ENCODE measurements at regions not wholly inside any gene's neighbourhood (a gene's known extent, or its start where the extent isn't known, plus 50 kb on each side); places are given as distances from the start of the nearest gene placed in this dataset.

DNA sequence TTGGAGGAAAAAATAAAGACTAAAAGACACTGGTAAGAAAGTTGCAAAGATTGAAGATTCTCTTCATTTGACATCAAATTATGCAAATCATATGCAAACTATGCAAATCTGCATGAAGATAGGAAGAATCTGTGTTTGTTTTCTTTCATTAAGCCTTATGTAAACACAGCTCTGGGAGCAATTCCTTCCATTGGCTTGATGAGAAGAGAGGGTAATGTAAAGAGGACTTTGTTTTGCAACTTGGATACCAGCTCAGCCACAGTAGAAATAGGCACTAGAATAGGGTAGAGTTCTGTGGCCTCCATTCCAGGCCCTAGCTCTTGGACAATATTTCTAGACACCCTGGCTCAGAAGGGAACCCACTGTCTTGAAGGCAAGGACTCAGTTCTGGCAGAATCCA lies 388.4 kb upstream of the RASGEF1B start:
- no peak for DNase-seq

DNA sequence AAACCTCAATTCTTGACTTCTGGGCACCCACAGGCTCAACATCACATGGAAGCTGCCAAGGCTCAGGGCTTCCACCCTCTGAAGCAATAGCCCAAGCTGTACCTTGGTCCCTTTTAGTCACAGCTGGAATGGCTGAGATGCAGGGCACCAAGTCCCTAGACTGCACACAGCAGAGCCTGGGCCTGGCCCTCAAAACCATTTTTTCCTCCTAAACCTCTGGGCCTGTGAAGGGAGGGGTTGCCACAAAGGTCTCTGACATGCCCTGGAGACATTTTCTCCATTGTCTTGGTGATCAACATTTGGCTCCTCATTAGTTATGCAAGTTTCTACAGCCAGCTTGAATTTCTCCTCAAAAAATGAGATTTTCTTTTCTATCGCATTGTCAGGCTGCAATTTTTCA lies 382.7 kb upstream of the RASGEF1B start:
- no peak for DNase-seq

DNA sequence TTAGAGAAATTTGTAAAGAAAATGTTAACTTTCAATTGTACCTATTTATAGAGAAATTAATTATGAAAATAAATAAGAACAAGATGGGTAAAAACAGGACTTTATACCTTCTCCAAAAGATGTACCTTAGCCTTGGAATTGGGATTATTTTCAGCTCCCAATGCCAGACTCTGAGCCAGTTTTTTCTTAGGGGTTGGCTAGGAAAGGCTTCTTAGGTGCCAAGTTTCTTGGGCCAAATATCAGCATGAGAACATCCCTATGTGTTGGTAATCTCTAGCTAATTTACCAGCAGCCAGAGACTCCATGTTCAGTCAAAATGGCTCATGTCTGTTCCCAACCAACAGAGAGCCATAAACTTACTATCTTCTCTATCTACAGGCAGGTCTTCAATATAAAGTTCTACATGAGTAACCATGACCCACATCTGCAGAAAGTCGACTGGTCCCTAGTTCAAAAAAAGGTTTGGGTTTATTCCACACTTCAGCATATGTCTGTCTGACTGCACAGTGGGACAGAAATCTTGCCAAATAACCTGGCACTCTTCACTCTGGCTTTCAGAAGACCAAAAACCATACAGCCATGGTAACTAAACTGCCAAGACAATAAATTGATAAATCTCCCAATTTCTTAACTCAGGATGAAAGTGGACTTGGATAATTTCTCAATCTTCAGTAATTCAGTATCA lies 380.5 kb upstream of the RASGEF1B start:
- DNase-seq, result no peak

DNA sequence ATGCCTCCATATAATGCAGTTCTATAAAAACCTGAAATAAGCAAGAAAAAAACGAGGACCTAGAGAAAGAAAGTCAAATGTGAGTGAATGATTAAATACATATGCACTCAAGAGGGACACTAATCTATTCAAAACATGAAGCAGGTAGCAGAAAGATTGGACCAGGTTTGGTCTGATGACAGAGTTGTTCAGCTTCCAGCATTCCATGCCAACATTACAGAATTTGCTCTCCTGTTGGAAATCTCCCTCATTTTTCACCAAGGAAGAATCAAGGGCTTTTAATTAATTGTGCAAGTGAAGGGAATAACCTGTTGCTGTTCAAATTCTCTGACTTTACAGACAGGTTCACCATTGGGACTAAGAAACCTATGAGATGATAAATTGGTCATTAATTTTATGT lies 379.0 kb upstream of the RASGEF1B start:
- DNase-seq, result no peak

DNA sequence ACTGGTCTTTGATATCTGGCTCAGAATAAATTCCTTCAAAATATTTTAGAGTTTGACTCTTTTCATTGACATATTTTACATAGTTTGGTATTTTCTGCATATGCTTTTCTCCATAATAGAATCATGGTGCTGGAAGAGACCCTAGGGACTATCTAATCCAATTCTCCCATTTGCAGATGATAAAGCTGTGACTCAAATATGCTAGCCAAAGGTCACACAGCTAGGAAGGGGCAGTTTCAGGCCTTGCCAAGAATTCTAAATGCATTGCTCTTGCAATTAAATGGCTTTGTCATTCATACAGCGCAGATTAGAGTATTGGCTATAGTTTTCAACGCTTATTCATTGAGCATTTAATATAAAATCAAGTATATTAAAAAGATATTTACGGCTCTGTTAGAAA lies 374.1 kb upstream of the RASGEF1B start:
- no peak for DNase-seq

DNA sequence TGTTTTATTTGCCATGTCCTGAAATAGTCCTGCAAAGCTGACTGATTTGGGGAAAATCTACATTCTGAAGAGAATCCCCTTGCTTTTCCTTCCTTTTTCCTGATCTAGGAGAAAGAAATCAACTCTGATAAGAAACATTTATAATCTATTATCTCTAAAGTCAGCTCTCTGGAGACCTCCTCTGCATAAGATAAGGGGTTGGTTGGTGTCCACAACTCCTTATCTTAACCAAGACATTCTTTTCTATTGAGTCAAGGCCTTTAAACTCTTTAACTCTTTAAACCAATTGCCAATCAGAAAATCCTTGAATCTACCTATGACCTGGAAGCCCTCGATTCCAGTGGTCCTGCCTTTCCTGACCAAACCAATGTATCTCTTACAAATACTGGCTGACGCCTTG lies 373.6 kb upstream of the RASGEF1B start:
- no peak for DNase-seq

DNA sequence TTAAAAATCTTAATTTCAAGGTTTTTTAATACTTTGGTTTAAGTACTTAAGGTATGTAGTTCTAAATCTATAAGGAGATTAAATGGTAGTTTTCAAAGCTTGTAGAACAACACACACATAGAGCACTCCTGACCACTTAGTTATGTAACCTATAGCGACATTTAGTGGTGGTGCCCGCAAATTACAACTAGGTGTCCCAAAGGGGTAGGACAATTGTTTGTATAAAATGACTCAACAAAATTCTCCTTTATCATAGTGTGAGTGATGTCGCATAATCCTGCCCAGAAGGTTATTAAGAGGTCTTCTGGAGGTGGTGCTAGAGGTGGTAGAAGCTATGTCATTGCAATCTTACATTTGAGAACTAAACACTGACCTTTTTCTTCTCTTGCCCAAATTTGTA lies 373.0 kb upstream of the RASGEF1B start:
- peak; percentile 45 to 64 for DNase-seq

DNA sequence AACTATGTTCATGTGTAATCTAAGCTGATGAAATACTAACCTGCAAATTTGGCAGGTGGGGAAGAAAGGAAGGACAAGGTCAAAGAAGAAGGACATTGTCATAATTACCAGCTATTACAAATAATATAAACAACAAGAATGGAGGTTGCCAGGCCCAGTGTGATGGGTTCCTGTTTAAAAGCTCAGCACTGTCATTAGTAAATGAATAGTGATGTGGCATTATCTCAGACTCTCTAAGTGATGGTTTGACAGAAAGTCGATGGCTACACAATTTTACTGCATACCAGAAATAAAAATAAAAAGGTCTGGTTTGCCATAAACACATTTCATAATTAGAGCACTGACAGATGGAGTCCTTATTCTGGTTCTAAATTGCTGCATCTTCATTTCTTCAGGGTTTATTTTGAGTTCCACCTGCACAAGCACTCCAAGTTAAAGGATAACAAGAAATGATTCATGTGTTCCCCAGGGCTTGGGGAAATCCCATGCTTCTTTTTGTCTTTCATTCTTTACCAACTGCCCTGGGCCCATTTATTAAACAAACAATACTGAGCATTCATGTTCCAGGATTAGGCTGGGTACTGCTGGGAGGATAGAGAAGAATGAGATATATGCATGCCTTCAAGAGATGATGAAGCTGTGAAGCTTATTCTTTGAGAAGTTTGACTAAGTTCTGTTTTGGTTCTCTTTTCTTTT lies 367.8 kb upstream of the RASGEF1B start:
- DNase-seq, result no peak

DNA sequence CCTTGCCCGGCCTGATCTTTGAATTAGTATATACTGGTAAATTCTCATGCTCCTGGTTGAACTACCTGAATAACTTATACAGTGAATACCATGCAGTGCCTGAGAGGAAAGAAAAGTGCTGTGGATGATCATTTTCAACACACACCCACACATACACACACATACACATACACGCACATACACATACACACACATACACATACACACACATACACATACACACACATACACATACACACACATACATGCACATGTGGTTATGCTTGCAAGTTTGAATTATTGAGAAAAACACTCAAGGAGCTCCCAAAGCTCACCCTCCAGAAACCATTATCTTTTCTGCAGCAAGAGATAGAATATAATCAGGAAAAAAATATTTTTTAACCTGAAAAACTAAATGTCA lies 366.9 kb upstream of the RASGEF1B start:
- DNase-seq, result no peak

DNA sequence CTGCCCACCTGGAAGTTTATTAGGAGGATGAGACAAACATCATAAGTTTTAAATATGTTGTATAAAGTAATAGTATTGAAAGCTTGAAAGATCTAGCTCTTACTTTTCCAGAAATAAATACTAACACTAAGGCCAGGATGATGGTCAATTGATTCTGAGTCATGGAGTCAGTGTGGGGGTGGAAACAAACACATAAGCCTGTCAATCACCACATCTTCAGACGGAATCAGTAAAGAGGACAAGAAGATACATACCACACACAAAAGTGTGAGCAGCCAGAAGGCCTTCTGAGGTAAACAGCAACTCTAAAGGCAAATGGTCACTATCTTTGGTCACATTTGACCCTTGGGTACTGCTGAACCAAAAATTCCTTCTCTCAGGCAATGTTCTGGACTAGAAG lies 365.0 kb upstream of the RASGEF1B start:
- DNase-seq, result no peak

DNA sequence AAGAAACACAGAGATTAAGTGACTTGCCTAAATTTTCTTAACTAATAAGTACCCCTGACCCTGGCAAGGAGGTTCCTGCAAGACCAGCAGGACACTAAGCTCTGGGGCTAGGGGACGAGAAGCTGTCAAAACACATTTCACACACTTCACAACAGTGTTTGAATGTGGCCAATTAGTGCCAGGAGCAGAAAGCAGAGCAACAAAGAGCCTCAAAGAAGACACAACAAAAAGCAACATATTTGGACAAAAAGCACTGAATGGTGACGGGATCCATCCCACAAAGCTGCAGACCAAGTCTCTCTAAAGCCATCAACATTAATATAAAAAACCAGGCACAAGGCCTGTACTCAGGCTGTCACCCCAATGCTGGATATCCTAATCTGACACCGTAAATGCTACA lies 361.9 kb upstream of the RASGEF1B start:
- no peak for DNase-seq

DNA sequence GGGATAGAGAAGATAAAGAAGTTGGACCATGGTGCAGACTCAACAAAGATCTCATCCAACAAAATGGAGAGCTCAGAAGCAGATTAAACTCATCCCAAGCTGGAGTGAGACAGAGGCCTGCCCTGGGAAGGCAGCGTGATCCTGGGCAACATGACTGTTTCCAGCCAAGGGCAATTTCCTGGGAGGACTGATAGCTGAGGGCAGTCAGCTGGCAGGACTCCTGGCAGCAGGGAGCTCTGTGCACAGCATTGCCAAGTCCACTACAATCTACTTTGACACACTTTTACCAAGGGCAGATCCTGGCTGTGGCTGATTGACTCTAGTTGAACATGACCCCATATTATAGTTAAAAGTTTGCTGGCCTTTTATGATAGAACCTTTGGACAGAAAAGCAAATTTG lies 357.3 kb upstream of the RASGEF1B start:
- DNase-seq, result no peak

DNA sequence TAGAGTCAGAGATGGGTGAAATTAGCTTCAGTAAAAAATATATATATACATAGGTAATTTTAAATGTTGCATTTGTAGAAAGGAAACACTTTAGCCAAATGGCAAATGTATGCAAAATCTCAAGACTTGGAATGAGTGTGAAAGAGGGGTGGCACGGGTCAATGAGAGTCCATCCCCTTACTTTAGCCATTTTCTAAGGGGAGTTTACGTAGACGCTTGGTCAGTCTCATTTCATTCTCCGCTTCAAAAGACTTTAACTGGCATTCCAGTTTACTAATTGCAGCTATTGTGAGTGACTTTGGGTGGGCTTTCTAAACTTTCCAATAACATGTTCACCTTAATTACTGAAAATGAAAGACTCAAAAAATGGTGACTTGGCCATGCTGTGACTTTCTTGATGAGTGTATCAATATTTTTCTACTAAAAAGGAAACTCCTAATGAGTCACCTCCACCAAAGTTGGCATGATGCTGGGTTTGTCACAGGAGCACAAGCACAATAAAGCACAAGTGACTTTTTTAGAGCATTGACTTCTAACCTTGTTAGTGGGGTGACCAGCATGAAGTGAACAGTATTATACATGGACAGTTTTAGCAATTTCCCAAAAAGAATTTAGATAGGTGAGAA lies 356.0 kb upstream of the RASGEF1B start:
- DNase-seq, result peak; percentile 7 to 9

DNA sequence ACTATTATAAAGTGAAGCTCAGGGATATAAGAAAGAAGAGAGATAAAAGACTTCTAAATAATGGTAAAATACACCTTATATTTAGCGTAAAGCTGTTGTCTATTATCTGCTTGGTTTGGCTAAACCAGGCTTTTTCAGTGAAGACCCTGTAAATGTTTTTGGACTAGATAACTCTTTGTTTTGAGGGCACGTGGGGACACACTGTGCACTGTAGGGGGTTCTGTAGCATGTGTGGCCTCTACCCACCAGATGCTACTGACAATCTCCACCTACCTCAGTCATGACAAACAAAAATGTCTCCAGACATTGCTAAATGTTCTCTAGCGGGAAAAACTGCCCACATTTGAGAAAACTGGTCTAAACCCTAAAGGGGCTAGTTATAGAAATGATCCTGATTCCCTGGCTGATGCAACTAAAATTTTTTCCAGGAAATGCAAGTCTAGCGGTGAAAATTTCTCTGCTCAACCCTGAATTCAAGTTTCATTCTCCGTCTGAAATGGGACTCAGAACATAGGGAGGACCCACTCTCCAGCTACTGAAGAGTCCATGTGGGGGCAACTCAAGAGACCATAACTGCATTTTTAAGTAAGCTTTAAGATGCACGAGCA lies 355.2 kb upstream of the RASGEF1B start:
- DNase-seq, result no peak

DNA sequence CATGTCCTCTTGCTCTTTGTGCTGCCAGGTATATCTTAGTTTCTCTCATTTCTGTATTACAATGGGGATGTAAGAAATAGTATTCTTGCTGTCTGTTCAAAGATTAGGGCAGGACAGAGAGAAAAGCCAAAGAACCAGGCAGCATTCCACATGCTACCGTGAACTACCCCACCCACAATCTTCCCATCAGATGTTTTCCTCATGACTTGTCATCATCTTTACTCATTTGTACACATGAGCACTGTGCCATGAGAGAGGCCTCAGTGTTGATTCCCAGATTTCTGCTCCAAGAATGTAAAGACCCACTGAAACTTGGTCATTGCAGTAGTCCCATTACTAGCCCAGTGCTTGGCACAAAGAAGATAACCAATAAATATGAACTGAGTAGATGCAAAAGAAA lies 354.6 kb upstream of the RASGEF1B start:
- DNase-seq, result no peak

DNA sequence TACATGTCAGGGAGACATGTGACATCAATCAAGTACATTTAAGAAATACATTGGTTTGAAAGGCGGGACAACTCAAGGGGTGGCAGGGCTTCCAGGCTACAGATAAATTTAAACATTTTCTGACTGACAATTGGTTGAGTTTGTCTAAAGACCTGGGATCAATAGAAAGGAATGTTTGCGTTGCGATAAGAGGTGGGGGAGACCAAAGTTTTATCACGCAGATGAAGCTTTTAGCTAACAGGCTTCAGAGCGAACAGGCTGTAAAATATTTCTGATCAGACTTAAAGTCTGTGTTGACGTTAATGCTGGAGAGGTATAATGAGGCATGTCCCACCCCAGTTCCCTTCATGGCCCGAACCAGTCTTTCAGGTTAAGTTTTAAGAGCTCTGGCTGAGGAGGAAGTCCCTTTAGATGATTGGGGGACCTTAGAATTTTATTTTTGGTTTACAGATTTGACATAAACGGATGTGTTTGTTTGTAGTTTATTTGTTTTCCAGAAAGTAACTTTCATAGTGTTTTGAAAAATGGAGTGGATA lies 346.7 kb upstream of the RASGEF1B start:
- DNase-seq, result no peak

DNA sequence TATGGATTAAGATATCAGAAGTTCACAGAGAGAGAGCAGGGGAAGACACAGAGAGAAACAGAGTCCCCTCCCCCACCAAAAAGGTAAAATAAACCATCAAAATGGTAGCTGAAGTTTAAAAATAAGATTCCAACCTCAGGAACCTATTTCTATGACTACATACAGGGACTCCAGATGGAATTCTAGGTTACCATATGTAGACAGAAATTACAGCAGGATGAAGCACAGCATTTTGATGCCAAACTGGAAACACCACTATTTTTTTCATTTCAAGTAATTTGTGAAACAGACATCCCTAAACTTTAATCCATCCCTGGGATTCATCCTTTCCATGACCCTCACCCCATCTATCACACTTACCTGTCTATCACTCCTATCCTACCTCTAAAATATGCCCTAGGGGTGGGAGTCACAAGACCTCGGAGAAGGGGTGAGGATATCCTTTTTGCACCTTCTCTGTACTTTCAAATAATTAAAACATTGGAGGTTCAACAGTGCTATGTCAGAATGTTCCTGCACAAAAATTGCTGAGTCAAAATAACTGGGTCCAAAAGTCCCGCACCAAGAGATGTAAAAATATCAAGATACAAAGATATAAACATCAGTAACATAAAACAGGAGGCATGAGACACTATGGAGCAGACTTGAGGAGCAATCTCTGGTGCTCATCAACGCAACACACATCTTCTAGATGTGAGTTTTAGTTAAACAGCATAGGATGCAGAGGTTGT lies 344.5 kb upstream of the RASGEF1B start:
- DNase-seq, result no peak

DNA sequence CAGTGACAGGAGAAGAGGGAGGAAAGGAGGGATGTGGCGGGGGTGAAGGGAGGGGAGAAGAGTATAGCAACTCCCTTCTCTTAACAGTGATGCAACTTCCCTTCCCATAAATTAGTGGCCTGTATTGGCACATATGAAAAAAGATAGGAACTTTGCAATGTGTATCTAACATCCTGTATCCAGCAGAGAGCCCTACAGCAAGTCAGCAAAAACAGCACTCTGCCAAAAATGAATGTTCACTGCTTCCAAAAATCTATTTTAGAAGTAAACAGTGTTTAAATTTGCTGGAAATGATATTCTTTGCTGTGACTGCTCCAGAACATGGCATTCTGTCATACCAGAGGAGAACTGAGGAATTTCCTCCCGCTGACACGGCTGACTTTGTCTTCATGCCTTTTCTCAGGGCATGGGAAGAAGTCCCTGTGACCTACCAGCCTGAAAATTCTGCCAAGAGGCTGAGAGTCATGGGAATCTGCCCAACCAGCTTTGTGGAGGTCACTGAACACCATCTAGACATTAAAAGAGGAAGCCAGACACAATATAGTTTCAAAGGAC lies 343.4 kb upstream of the RASGEF1B start:
- no peak for DNase-seq

DNA sequence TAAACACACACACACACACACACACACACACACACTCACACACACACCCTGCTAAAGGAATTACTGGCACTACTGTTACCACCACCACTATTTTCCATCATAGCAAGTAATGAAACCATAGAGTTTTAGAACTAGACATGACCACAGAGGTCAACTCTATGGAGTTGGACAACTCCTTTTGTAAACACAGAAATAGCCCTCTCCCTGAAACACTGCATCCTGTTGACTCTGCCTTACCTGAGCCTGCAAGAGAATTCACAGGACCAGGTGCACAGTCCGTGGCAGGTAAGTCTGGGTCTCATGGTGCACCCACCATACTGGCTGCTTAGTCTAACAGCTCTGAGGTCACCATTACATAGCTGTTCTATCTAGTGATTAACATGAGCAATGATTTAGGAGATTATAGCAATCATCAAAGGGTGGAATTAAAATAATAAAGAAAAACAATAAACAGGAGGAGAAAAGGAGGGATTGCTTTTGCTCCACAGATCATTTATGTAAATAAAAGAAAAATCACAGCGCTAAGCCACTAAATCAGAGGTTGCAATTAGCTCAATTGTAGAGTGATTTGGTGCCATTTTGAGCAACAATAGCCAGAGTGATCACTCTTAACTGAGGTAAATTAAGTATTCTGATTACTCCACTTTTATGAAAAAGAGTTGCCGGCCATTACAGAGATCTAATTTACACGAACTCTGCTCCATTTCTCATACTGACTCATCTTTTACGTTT lies 340.0 kb upstream of the RASGEF1B start:
- DNase-seq, result no peak

DNA sequence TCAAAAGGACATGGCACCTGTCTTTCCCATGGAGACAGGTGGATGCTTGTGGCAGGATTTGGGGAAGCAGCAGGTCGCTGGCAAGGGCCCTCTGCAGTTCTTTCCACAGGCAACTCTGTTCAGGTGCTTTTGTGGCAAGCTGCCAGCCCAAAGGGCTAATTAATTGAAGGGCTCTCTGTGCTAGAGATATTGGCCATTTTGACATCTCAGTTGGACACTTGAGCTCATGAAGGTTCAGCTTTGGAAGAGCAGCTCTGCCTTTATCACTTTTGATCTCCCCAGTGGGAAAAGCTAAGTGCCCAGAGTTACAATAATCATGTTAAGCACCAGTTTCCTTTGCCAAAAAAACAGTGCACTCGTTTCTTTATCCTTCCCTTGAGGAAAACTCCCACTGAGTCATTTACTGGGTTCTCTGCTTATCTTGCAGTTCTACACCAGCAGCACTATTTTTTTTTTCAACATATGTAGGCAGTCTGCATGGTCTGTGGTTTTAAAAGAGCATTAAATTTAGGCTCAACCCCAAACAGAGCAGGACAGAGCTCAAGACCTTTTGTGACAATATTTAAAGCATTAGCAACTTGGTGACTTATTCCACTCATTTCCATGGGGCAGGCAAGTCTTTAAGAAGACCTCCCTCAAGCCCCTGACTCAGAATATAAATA lies 336.4 kb upstream of the RASGEF1B start:
- DNase-seq, result no peak

DNA sequence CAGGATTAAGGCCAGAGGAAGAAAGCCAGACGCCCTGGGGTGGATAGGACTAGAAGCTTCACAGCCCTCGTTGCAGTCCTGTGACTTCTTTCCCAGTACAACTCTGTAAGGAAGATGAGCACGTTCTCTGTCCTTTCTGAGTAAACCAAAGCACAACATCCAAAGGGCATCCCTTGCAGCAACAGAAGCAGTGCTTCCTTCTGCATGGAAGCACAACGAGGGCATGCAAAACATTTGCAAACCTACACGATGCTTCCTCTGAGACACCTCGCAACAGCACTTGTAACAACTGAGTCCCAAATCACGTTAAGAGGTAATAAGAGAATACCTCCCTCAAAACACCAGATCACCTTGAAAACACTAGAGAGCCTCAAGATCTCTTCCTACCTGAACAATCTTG lies 335.7 kb upstream of the RASGEF1B start:
- DNase-seq, result no peak
